GM12892 (cell line): ENCODE measurements at regions not wholly inside any gene's neighbourhood (a gene's known extent, or its start where the extent isn't known, plus 50 kb on each side); places are given as distances from the start of the nearest gene placed in this dataset.

Experiments
- POLR2A ChIP-seq: IDR thresholded peaks from 2 replicates; pipeline ENCODE4 v1.6.1; 2011; ENCODE audit warnings: low read depth, low read length, control low read depth
- POLR2AphosphoS5 ChIP-seq: IDR thresholded peaks from 2 replicates; pipeline ENCODE4 v1.6.1; 2011; ENCODE audit warnings: low read depth, low read length, control low read depth

GRCh38 chr18:59987102-59987501 is 87.3 kb downstream of the PMAIP1 start:
- TF ChIP-seq POLR2AphosphoS5 (no peak), POLR2A (no peak)
